ENCODE measurements at regions not wholly inside any gene's neighbourhood (a gene's known extent, or its start where the extent isn't known, plus 50 kb on each side); places are given as distances from the start of the nearest gene placed in this dataset.

GRCh38 chr1:69377507-69377906, 190.2 kb upstream of the LRRC7 start:
- TF ChIP-seq GABPA (IDR thresholded peaks at IDR 0.05 in 1 of 2, conservative IDR thresholded peaks at IDR 0.05 in 1 of 2) (no peak), YY1 (IDR thresholded peaks at IDR 0.05) (no peak), CTCF (IDR thresholded peaks at IDR 0.05; ENCODE audit: low read depth, low read length, missing input control) (no peak), EGR1 (IDR thresholded peaks at IDR 0.05; ENCODE audit: low read depth in 2 of 2) (no peak)
